Mucosa of descending colon (tissue), 3 donors: ENCODE measurements at regions not wholly inside any gene's neighbourhood (a gene's known extent, or its start where the extent isn't known, plus 50 kb on each side); places are given as distances from the start of the nearest gene placed in this dataset.

Experiments
- ATAC-seq: fragments of 200-7000 bp; cut with Tn5 transposase; one replicate; pipeline ENCODE4 v1.9.1; 2020; ENCODE audit warnings: mild to moderate bottlenecking, moderate library complexity
- DNase-seq, 3 donors: peaks; one replicate each; pipeline ENCODE4 v3.0.0-alpha.2; 2020
- H3K36me3 ChIP-seq: fragments of 200-600 bp; one replicate; pipeline ENCODE4 v1.8.0; 2021; ENCODE audit warnings: low read depth, mild to moderate bottlenecking
- H3K4me1 ChIP-seq: fragments of 200-600 bp; one replicate; pipeline ENCODE4 v1.8.0; 2021; ENCODE audit warnings: low read depth, mild to moderate bottlenecking
- H3K4me3 ChIP-seq: fragments of 200-600 bp; one replicate; pipeline ENCODE4 v1.8.0; 2021; ENCODE audit warnings: mild to moderate bottlenecking
- H3K9me3 ChIP-seq: fragments of 200-600 bp; one replicate; pipeline ENCODE4 v1.8.0; 2021; ENCODE audit warnings: mild to moderate bottlenecking
- intact Hi-C, 2 donors: fragments of 100-400 bp; cut with DNase I in 1 of 2; cut with micrococcal nuclease in 1 of 2; formaldehyde crosslinking; loops; one replicate each; pipeline versions ENCODE4 v1.11.0 to v1.11.1; 2022; cut with DNase I, micrococcal nuclease
- TF ChIP-seq, protein P1 (sequence below): fragments of 200-600 bp; IDR thresholded peaks from one replicate; pipeline ENCODE4 v1.8.0; 2022; ENCODE audit warnings: antibody characterized with exemption, mild to moderate bottlenecking
- donor health status: DM: no; HTN: no; CAD: no; lungs with moderate emphysema.
- donor health status: DM: no; HTN: no; CAD: no.
- donor health status: DM: no; HTN: yes; CAD: no.

DNA sequence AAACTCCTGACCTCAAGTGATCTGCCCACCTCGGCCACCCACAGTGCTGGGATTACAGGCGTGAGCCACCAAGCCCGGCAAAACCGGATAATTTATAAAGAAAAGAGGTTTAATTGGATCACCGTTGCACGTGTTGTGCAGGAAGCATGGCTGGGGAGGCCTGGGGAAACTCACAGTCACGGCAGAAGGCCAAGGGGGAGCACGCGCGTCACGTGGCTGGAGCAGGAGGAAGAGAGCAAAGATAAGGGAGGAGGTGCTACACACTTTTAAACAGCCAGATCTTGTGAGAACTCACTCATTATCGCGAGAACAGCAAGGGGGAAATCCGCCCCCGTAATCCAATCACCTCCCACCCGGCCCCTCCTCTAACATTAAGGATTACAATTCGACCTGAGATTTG lies 177.9 kb upstream of the TENM3 start:
- Histone ChIP-seq H3K36me3 (no peaks in the 10 kb centered on the region), H3K9me3 (no peaks in the 10 kb centered on the region), H3K4me1 (no peaks in the 10 kb centered on the region), H3K4me3 (no peak overlapping the region)
- ATAC-seq (no peak), DNase-seq (no peak)
- TF ChIP-seq, protein P1, sequence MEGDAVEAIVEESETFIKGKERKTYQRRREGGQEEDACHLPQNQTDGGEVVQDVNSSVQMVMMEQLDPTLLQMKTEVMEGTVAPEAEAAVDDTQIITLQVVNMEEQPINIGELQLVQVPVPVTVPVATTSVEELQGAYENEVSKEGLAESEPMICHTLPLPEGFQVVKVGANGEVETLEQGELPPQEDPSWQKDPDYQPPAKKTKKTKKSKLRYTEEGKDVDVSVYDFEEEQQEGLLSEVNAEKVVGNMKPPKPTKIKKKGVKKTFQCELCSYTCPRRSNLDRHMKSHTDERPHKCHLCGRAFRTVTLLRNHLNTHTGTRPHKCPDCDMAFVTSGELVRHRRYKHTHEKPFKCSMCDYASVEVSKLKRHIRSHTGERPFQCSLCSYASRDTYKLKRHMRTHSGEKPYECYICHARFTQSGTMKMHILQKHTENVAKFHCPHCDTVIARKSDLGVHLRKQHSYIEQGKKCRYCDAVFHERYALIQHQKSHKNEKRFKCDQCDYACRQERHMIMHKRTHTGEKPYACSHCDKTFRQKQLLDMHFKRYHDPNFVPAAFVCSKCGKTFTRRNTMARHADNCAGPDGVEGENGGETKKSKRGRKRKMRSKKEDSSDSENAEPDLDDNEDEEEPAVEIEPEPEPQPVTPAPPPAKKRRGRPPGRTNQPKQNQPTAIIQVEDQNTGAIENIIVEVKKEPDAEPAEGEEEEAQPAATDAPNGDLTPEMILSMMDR, result no peak
- intact Hi-C loops, result no loop called here

DNA sequence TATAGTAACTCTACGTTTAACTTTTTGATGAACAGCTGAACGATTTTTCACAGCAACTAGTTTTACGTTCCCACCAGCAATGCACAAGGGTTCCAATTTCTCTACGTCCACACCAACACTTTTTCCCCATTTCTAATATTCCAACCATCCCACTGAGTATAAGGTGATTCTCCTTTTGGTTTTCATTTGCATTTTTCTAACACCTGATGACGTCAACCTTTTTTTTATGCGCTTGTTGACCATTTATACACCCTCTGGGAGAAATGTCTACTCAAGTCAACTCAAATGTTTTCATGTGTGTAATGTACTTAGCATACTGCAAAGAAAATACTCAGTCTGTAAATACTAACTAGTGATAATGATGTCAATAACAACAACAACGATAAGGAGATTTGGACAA lies 177.2 kb upstream of the TENM3 start:
- Histone ChIP-seq H3K36me3 (no peaks in the 10 kb centered on the region), H3K9me3 (no peaks in the 10 kb centered on the region), H3K4me3 (no peak overlapping the region), H3K4me1 (no peaks in the 10 kb centered on the region)
- DNase-seq (no peak), ATAC-seq (no peak)
- TF ChIP-seq, protein P1, result no peak
- intact Hi-C loops, result no loop called here

DNA sequence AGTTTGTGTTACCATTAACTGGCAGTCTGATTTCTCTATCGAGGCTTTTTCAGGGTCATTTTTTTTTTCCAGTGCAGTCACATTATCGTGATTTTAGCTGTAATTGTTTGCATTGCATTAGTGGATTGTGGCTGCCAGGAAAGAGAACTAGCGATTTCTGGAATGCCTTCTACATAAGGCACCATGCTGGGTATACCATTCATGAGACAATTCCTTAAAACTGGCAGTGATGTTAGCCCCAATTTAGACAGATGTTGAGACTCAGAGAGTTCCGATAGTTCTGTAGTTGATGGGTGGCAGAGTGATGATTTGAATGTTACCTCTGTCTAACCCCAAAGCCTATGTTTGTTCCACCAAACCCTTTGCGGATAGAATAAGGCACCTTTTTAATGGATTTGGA lies 175.4 kb upstream of the TENM3 start:
- H3K36me3 ChIP-seq, result no peaks in the 10 kb centered on the region
- no peaks in the 10 kb centered on the region for H3K9me3 ChIP-seq
- H3K4me3 ChIP-seq, result no peak overlapping the region
- ATAC-seq (no peak), DNase-seq (no peak)
- TF ChIP-seq, protein P1, result no peak
- no peaks in the 10 kb centered on the region for H3K4me1 ChIP-seq
- intact Hi-C loops, result no loop called here

DNA sequence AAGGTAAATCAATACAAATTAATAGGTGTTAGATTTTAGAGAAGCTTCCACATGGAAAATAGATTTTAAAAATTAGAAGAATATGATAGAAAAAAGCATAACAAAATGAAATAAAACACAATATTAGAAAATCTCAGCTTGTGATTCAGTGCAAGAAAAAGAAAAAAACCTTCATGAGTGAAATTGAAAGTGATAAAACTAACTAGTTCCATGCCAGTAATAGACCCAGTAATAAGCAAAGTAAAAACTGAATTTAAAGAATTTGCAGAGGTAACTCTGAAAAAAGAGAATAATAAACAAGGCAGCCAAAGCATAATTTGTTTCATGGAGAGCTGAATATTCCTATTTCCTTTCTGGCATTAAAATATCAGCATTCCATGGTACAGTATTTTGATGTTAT lies 174.3 kb upstream of the TENM3 start:
- H3K9me3 ChIP-seq, result no peaks in the 10 kb centered on the region

DNA sequence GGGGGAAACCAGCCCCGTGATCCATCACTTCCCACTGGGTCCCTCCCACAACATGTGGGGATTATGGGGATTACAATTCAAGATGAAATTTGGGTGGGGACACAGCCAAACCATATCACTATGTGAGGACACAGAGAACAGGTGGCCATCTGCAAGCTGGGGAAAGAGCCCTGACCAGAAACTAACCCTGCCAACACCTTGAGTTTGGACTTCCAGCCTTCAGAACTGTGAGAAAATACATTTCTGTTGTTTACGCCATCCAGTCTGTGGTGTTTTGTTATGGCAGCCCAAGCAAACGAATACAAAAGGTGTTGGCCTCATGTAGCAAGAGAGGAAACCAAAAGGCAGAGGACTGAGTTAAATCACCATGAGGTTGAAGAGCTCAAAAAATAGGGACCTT lies 169.9 kb upstream of the TENM3 start:
- no peak for ATAC-seq
- no peak for DNase-seq

More for the DNA sequence above, 174.3 kb upstream of the TENM3 start:
- DNase-seq (no peak), ATAC-seq (no peak)
- no peaks in the 10 kb centered on the region for H3K36me3 ChIP-seq
- TF ChIP-seq, protein P1, result no peak
- no peaks in the 10 kb centered on the region for H3K4me1 ChIP-seq
- no peak overlapping the region for H3K4me3 ChIP-seq
- intact Hi-C loops, result no loop called here

More for the DNA sequence above, 169.9 kb upstream of the TENM3 start:
- no peaks in the 10 kb centered on the region for H3K9me3 ChIP-seq
- TF ChIP-seq, protein P1, result no peak
- intact Hi-C loops, result no loop called here
- no peak overlapping the region for H3K4me3 ChIP-seq
- no peaks in the 10 kb centered on the region for H3K36me3 ChIP-seq
- H3K4me1 ChIP-seq, result no peaks in the 10 kb centered on the region
